ENCODE measurements at regions not wholly inside any gene's neighbourhood (a gene's known extent, or its start where the extent isn't known, plus 50 kb on each side); places are given as distances from the start of the nearest gene placed in this dataset.

- H3K27me3 ChIP-seq (ENCODE audit: control insufficient read depth, insufficient read depth, low read length) = no peaks in the 10 kb centered on the region; the same call in 1 of the 2 replicates
- H3K9ac ChIP-seq (ENCODE audit: low read length) = no peak overlapping the region
- H3K36me3 ChIP-seq (ENCODE audit: control insufficient read depth, insufficient read depth, low read length) = no peaks in the 10 kb centered on the region
- no peak overlapping the region for H3K4me3 ChIP-seq (ENCODE audit: low read depth, low read length)
- no peak overlapping the region for H3K27ac ChIP-seq (ENCODE audit: low read depth, low read length)
- H3K4me1 ChIP-seq (ENCODE audit: control insufficient read depth, insufficient read depth, low read length) = peaks cover 5% of the 10 kb centered on the region; the same call in 1 of the 2 replicates
- no peaks in the 10 kb centered on the region for H3K9me3 ChIP-seq (ENCODE audit: control insufficient read depth, insufficient read depth, low read depth, low read length)
Measured at GRCh38 chrX:13103914-13104274, 59.5 kb upstream of the FAM9C start.

GRCh38 chrX:13103188-13103913 is 58.9 kb upstream of the FAM9C start:
- H3K4me3 ChIP-seq (ENCODE audit: low read depth, low read length) = no peak overlapping the region
- no peak overlapping the region for H3K27ac ChIP-seq (ENCODE audit: low read depth, low read length)
- H3K4me1 ChIP-seq (ENCODE audit: control insufficient read depth, insufficient read depth, low read length) = peaks cover 5% of the 10 kb centered on the region; the same call in 1 of the 2 replicates
- no peaks in the 10 kb centered on the region for H3K36me3 ChIP-seq (ENCODE audit: control insufficient read depth, insufficient read depth, low read length)
- H3K9ac ChIP-seq (ENCODE audit: low read length) = no peak overlapping the region
- H3K27me3 ChIP-seq (ENCODE audit: control insufficient read depth, insufficient read depth, low read length) = no peaks in the 10 kb centered on the region; the same call in 1 of the 2 replicates
- H3K9me3 ChIP-seq (ENCODE audit: control insufficient read depth, insufficient read depth, low read depth, low read length) = peaks cover 3% of the 10 kb centered on the region; the same call in 1 of the 2 replicates

DNA sequence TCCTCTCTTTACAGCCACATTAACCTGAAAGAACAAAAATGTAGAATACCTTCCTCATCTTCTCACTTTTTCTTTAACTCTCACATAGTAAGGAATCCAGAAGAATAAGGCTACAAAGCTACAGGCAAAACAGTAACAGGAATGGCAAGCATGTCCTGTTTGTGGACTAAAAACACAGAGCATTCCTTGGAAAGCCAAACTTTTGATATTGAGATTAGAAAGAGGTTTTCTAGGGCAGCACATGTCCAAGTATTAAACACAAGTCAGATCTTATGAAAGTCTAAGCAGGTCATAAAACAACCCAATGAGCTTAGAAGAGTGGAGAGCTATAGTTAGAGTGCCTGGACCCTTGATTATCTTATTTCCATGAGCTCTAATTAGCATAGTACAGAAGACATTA is 58.2 kb upstream of the FAM9C start:
- H3K27me3 ChIP-seq (ENCODE audit: control insufficient read depth, insufficient read depth, low read length) = no peaks in the 10 kb centered on the region; the same call in 1 of the 2 replicates
- H3K9ac ChIP-seq (ENCODE audit: low read length) = no peak overlapping the region
- no peaks in the 10 kb centered on the region for H3K36me3 ChIP-seq (ENCODE audit: control insufficient read depth, insufficient read depth, low read length)
- H3K9me3 ChIP-seq (ENCODE audit: control insufficient read depth, insufficient read depth, low read depth, low read length) = peaks cover 9% of the 10 kb centered on the region; the same call in 1 of the 2 replicates
- no peak overlapping the region for H3K4me3 ChIP-seq (ENCODE audit: low read depth, low read length)
- peaks cover 5% of the 10 kb centered on the region; the same call in 1 of the 2 replicates for H3K4me1 ChIP-seq (ENCODE audit: control insufficient read depth, insufficient read depth, low read length)
- no peak overlapping the region for H3K27ac ChIP-seq (ENCODE audit: low read depth, low read length)

- Histone ChIP-seq H3K27ac (ENCODE audit: low read depth, low read length) (no peak overlapping the region), H3K9ac (ENCODE audit: low read length) (no peak overlapping the region), H3K36me3 (ENCODE audit: control insufficient read depth, insufficient read depth, low read length) (no peaks in the 10 kb centered on the region), H3K27me3 (ENCODE audit: control insufficient read depth, insufficient read depth, low read length) (no peaks in the 10 kb centered on the region; the same call in 1 of the 2 replicates), H3K4me3 (ENCODE audit: low read depth, low read length) (no peak overlapping the region), H3K4me1 (ENCODE audit: control insufficient read depth, insufficient read depth, low read length) (peaks cover 5% of the 10 kb centered on the region; the same call in 1 of the 2 replicates), H3K9me3 (ENCODE audit: control insufficient read depth, insufficient read depth, low read depth, low read length) (peaks cover 9% of the 10 kb centered on the region; the same call in 1 of the 2 replicates)
Measured at GRCh38 chrX:13101441-13102139, 57.2 kb upstream of the FAM9C start.

- H3K9me3 ChIP-seq (ENCODE audit: control insufficient read depth, insufficient read depth, low read depth, low read length) = peaks cover 9% of the 10 kb centered on the region; the same call in 1 of the 2 replicates
- H3K27me3 ChIP-seq (ENCODE audit: control insufficient read depth, insufficient read depth, low read length) = no peaks in the 10 kb centered on the region
- H3K4me1 ChIP-seq (ENCODE audit: control insufficient read depth, insufficient read depth, low read length) = peaks cover 8% of the 10 kb centered on the region; the same call in 1 of the 2 replicates
- H3K36me3 ChIP-seq (ENCODE audit: control insufficient read depth, insufficient read depth, low read length) = no peaks in the 10 kb centered on the region
- H3K4me3 ChIP-seq (ENCODE audit: low read depth, low read length) = no peak overlapping the region
- no peak overlapping the region for H3K9ac ChIP-seq (ENCODE audit: low read length)
- no peak overlapping the region for H3K27ac ChIP-seq (ENCODE audit: low read depth, low read length)
Measured at GRCh38 chrX:13099121-13099520, 54.7 kb upstream of the FAM9C start.

DNA sequence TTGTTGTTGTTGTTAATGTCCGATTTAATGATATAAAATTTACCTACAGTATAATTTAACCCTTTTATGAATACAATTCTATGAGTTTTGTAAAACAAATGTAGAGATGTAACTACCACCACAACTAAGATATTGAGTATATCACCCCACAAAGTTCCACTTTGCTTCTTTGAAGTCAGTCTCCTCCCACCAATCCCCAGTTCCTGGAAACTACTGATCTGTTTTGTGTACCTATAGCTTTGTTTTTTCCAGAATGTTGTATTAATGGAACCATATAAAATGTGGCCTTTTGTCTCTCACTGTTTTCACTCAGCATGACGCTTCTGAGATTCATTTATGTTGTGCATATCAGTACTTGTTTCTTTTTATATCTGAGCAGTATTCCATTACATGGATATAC is 52.3 kb upstream of the FAM9C start:
- Histone ChIP-seq H3K4me3 (ENCODE audit: low read depth, low read length) (no peak overlapping the region), H3K36me3 (ENCODE audit: control insufficient read depth, insufficient read depth, low read length) (no peaks in the 10 kb centered on the region), H3K27ac (ENCODE audit: low read depth, low read length) (no peak overlapping the region), H3K9me3 (ENCODE audit: control insufficient read depth, insufficient read depth, low read depth, low read length) (peaks cover 12% of the 10 kb centered on the region), H3K9ac (ENCODE audit: low read length) (no peak overlapping the region), H3K4me1 (ENCODE audit: control insufficient read depth, insufficient read depth, low read length) (peaks cover 6% of the 10 kb centered on the region; the same call in 1 of the 2 replicates), H3K27me3 (ENCODE audit: control insufficient read depth, insufficient read depth, low read length) (no peaks in the 10 kb centered on the region)

DNA sequence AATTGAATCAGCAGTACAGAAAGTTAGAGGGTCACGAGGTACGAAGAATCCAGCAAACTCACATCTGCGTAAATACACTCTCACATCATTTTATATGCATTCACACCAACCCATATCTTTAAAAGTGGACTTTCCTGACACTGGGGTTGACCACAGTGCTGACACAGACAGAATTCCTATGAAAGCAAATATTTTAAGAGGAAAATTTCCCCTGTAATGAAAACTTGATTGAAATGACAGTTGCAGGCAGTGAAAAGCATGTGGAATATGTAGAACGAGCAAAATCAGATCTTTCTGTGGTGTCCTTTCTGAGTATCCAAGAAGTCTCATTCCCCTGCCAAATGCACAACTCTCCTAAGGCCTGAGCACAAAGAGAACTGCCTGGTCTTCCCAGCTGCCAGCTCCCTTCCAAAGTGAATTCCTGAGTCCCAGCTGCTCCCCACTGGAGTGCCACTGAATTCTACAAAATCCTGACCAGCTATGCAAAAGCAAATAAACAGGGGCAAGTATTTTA is 50.5 kb upstream of the FAM9C start:
- no peaks in the 10 kb centered on the region for H3K36me3 ChIP-seq (ENCODE audit: control insufficient read depth, insufficient read depth, low read length)
- H3K9me3 ChIP-seq (ENCODE audit: control insufficient read depth, insufficient read depth, low read depth, low read length) = peaks cover 12% of the 10 kb centered on the region
- H3K4me1 ChIP-seq (ENCODE audit: control insufficient read depth, insufficient read depth, low read length) = 0 out of 2 replicates have a peak, but pooled peaks cover 3% of the 10 kb centered on the region
- no peak overlapping the region for H3K27ac ChIP-seq (ENCODE audit: low read depth, low read length)
- no peaks in the 10 kb centered on the region for H3K27me3 ChIP-seq (ENCODE audit: control insufficient read depth, insufficient read depth, low read length)
- no peak overlapping the region for H3K4me3 ChIP-seq (ENCODE audit: low read depth, low read length)
- H3K9ac ChIP-seq (ENCODE audit: low read length) = no peak overlapping the region

GRCh38 chrX:13094374-13094773 is 50.0 kb upstream of the FAM9C start:
- Histone ChIP-seq H3K4me1 (ENCODE audit: control insufficient read depth, insufficient read depth, low read length) (0 out of 2 replicates have a peak, but pooled peaks cover 3% of the 10 kb centered on the region), H3K9me3 (ENCODE audit: control insufficient read depth, insufficient read depth, low read depth, low read length) (peaks cover 12% of the 10 kb centered on the region), H3K9ac (ENCODE audit: low read length) (no peak overlapping the region), H3K27me3 (ENCODE audit: control insufficient read depth, insufficient read depth, low read length) (no peaks in the 10 kb centered on the region), H3K27ac (ENCODE audit: low read depth, low read length) (no peak overlapping the region), H3K36me3 (ENCODE audit: control insufficient read depth, insufficient read depth, low read length) (no peaks in the 10 kb centered on the region), H3K4me3 (ENCODE audit: low read depth, low read length) (no peak overlapping the region)
